ENCODE measurements at regions not wholly inside any gene's neighbourhood (a gene's known extent, or its start where the extent isn't known, plus 50 kb on each side); places are given as distances from the start of the nearest gene placed in this dataset.

DNA sequence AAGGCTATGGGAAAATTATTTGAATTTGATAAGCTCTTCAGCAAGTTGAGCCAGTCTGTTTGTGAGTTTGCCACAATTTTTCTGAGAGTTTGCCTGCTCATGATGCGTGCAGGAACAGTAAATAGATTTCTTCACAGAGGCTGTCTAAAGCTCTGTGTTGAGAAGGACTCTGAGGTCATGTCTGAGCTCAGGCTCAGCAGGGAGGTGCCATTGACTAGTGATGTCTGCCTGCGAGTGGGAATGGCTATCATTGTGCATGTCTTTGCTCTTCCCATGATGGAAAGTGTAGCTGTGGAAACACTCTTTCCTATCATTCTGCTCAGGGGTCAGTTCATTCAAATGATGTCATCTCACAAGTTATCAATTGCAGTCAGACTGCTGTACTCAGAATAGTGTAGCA is 142.8 kb downstream of the RASEF start:
- no peak overlapping the region for H3K27ac ChIP-seq (ENCODE audit: low read length in 2 of 2)
- no peak overlapping the region for H3K4me3 ChIP-seq (ENCODE audit: control extremely low read depth in 1 of 5, extremely low read depth in 1 of 5, insufficient read depth in 1 of 5, low read depth in 2 of 5, low read length in 4 of 5)
- TF ChIP-seq, protein P1, sequence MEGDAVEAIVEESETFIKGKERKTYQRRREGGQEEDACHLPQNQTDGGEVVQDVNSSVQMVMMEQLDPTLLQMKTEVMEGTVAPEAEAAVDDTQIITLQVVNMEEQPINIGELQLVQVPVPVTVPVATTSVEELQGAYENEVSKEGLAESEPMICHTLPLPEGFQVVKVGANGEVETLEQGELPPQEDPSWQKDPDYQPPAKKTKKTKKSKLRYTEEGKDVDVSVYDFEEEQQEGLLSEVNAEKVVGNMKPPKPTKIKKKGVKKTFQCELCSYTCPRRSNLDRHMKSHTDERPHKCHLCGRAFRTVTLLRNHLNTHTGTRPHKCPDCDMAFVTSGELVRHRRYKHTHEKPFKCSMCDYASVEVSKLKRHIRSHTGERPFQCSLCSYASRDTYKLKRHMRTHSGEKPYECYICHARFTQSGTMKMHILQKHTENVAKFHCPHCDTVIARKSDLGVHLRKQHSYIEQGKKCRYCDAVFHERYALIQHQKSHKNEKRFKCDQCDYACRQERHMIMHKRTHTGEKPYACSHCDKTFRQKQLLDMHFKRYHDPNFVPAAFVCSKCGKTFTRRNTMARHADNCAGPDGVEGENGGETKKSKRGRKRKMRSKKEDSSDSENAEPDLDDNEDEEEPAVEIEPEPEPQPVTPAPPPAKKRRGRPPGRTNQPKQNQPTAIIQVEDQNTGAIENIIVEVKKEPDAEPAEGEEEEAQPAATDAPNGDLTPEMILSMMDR (IDR thresholded peaks at IDR 0.05) = no peak
- no peak for TF ChIP-seq EZH2 (IDR thresholded peaks at IDR 0.05; ENCODE audit: borderline replicate concordance, insufficient read depth, low read depth, low read length, poor library complexity, severe bottlenecking)
- H2AFZ ChIP-seq (ENCODE audit: insufficient read depth, low read depth, low read length, poor library complexity, severe bottlenecking) = no peak overlapping the region
- peaks cover 0 to 10% (median 0%) of the 10 kb centered on the region in 3 donors for H3K9me3 ChIP-seq (ENCODE audit: control extremely low read depth in 1 of 3, control insufficient read depth in 2 of 3, insufficient read depth in 1 of 3, low read length in 2 of 3)
- H3K9ac ChIP-seq (ENCODE audit: low read length) = no peak overlapping the region
- H3K4me3 Mint-ChIP-seq = no peak overlapping the region
- H4K20me1 ChIP-seq (ENCODE audit: control insufficient read depth, insufficient read depth, low read length, poor library complexity, severe bottlenecking) = no peaks in the 10 kb centered on the region
- POLR2A ChIA-PET = no interaction called here
- no peaks in the 10 kb centered on the region for H3K27me3 ChIP-seq (replicated peaks in 1 of 4; ENCODE audit: control extremely low read depth in 1 of 4, control insufficient read depth in 3 of 4, insufficient read depth in 4 of 4, low read length in 3 of 4)
- CTCF ChIA-PET = no interaction called here
- ATAC-seq (ENCODE audit: low read depth) (no peak), DNase-seq (no peak)
- WGBS (ENCODE audit: insufficient coverage) = 81% methylated on average over 2 of the region's 2 CpGs
- intact Hi-C loops (cut with micrococcal nuclease) = no loop called here
- H3K4me2 ChIP-seq (replicated peaks; ENCODE audit: low read depth, low read length, poor library complexity, severe bottlenecking) = no peak overlapping the region
- no peaks in the 10 kb centered on the region for H3K4me1 ChIP-seq (ENCODE audit: control insufficient read depth in 2 of 2, insufficient read depth in 2 of 2, low read length in 2 of 2)
- peaks cover 9% of the 10 kb centered on the region for H3K9me3 Mint-ChIP-seq (ENCODE audit: insufficient read depth)
- no peaks in the 10 kb centered on the region for H3K4me1 Mint-ChIP-seq
- no peaks in the 10 kb centered on the region for H3K79me2 ChIP-seq (ENCODE audit: control insufficient read depth, insufficient read depth, low read length)
- H3K36me3 ChIP-seq (replicated peaks in 1 of 2; ENCODE audit: control extremely low read depth in 1 of 2, control insufficient read depth in 1 of 2, extremely low read depth in 1 of 2, insufficient read depth in 2 of 2, low read length in 1 of 2) = no peaks in the 10 kb centered on the region
- H3K27me3 Mint-ChIP-seq = peaks cover 3% of the 10 kb centered on the region
- H3K27ac Mint-ChIP-seq = no peak overlapping the region

DNA sequence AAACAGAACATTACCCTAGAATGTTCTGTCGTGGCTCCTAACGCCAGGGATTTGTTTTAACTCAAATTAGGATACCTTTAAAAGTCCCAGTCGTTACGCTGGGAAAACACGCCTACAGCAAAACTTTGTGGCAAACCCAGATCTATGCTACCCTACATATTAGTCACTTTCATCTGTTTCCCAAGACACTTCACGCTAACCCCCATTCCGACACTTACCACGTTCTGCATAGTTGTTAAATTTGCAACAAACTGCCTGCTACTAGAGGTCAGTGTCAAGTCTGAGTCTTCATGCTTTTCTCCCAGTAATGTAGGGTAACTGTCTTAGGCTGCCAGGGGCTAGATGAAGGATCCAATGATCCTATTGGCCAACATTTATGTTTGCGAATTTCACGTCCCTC is 140.3 kb downstream of the RASEF start:
- H3K27me3 ChIP-seq (replicated peaks in 1 of 4; ENCODE audit: control extremely low read depth in 1 of 4, control insufficient read depth in 3 of 4, insufficient read depth in 4 of 4, low read length in 3 of 4) = no peaks in the 10 kb centered on the region
- no peaks in the 10 kb centered on the region for H3K79me2 ChIP-seq (ENCODE audit: control insufficient read depth, insufficient read depth, low read length)
- H3K9ac ChIP-seq (ENCODE audit: low read length) = no peak overlapping the region
- H2AFZ ChIP-seq (ENCODE audit: insufficient read depth, low read depth, low read length, poor library complexity, severe bottlenecking) = no peak overlapping the region
- TF ChIP-seq EZH2 (IDR thresholded peaks at IDR 0.05; ENCODE audit: borderline replicate concordance, insufficient read depth, low read depth, low read length, poor library complexity, severe bottlenecking) = no peak
- TF ChIP-seq, protein P1 (IDR thresholded peaks at IDR 0.05) = no peak
- WGBS (ENCODE audit: insufficient coverage) = 90% methylated on average over 7 of the region's 10 CpGs
- no peaks in the 10 kb centered on the region for H3K4me1 ChIP-seq (ENCODE audit: control insufficient read depth in 2 of 2, insufficient read depth in 2 of 2, low read length in 2 of 2)
- Mint-ChIP-seq H3K4me1 (no peaks in the 10 kb centered on the region), H3K4me3 (no peak overlapping the region), H3K27me3 (peaks cover 3% of the 10 kb centered on the region), H3K27ac (no peak overlapping the region), H3K9me3 (ENCODE audit: insufficient read depth) (peaks cover 2% of the 10 kb centered on the region)
- no peak for DNase-seq
- no peaks in the 10 kb centered on the region for H4K20me1 ChIP-seq (ENCODE audit: control insufficient read depth, insufficient read depth, low read length, poor library complexity, severe bottlenecking)
- H3K36me3 ChIP-seq (replicated peaks in 1 of 2; ENCODE audit: control extremely low read depth in 1 of 2, control insufficient read depth in 1 of 2, extremely low read depth in 1 of 2, insufficient read depth in 2 of 2, low read length in 1 of 2) = no peaks in the 10 kb centered on the region
- H3K27ac ChIP-seq (ENCODE audit: low read length in 2 of 2) = no peak overlapping the region
- no peak overlapping the region for H3K4me2 ChIP-seq (replicated peaks; ENCODE audit: low read depth, low read length, poor library complexity, severe bottlenecking)
- intact Hi-C loops (cut with micrococcal nuclease) = no loop called here
- H3K9me3 ChIP-seq (ENCODE audit: control extremely low read depth in 1 of 3, control insufficient read depth in 2 of 3, insufficient read depth in 1 of 3, low read length in 2 of 3) = no peaks in the 10 kb centered on the region
- no peak for ATAC-seq (ENCODE audit: low read depth)
- H3K4me3 ChIP-seq (ENCODE audit: control extremely low read depth in 1 of 5, extremely low read depth in 1 of 5, insufficient read depth in 1 of 5, low read depth in 2 of 5, low read length in 4 of 5) = no peak overlapping the region
- POLR2A ChIA-PET = no interaction called here
- CTCF ChIA-PET = no interaction called here
